Small intestine (tissue), 7 donors: ENCODE measurements at regions not wholly inside any gene's neighbourhood (a gene's known extent, or its start where the extent isn't known, plus 50 kb on each side); places are given as distances from the start of the nearest gene placed in this dataset.

Experiments used
- DNase-seq, 2 donors: peaks; one replicate each; pipeline versions ENCODE4 v3.0.0 to v3.0.0-alpha.2; 2013
- FAIRE-seq: peaks from 2 replicates; lab custom pipeline; 2012; peaks lifted over from hg19 to GRCh38; lab: Jason Lieb, UNC
- H3K27ac ChIP-seq, 3 donors: one replicate each; pipeline ENCODE4 v1.5.1; 2013; ENCODE audit warnings: low read length in 2 of 3, mild to moderate bottlenecking in 2 of 3, control low read depth in 1 of 3, inconsistent platforms in 1 of 3, low read depth in 1 of 3, moderate library complexity in 1 of 3
- H3K27me3 ChIP-seq, 3 donors: one replicate each; pipeline ENCODE4 v1.6.1; 2013; ENCODE audit warnings: low read length in 3 of 3, inconsistent platforms in 1 of 3; ENCODE audit not compliant: control insufficient read depth in 3 of 3, insufficient read depth in 3 of 3
- H3K36me3 ChIP-seq, 3 donors: one replicate each; pipeline ENCODE4 v1.6.1; 2013; ENCODE audit warnings: low read length in 3 of 3, inconsistent platforms in 1 of 3, low read depth in 1 of 3, mild to moderate bottlenecking in 1 of 3, moderate library complexity in 1 of 3; ENCODE audit not compliant: control insufficient read depth in 3 of 3, insufficient read depth in 2 of 3
- H3K4me1 ChIP-seq, 3 donors: one replicate each; pipeline ENCODE4 v1.6.1; 2013; ENCODE audit warnings: low read length in 2 of 3, inconsistent platforms in 1 of 3, low read depth in 1 of 3, mild to moderate bottlenecking in 1 of 3, moderate library complexity in 1 of 3; ENCODE audit not compliant: control insufficient read depth in 3 of 3, insufficient read depth in 2 of 3
- H3K4me3 ChIP-seq, 3 donors: one replicate each; pipeline ENCODE4 v1.5.1; 2013; ENCODE audit warnings: low read length in 3 of 3, control low read depth in 1 of 3, inconsistent platforms in 1 of 3, low read depth in 1 of 3, mild to moderate bottlenecking in 1 of 3, moderate library complexity in 1 of 3
- H3K9me3 ChIP-seq, 2 donors: one replicate each; pipeline ENCODE4 v1.6.1; 2013; ENCODE audit warnings: low read depth in 1 of 2, low read length in 1 of 2; ENCODE audit not compliant: control insufficient read depth in 2 of 2, insufficient read depth in 1 of 2
- WGBS, 3 donors: extraction: QIAGEN DNeasy Blood & Tissue Kit; methylation state at CpG; one replicate each; pipeline ENCODE4 v1.1.7; 2013; 5-methylcytosine and 5-hydroxymethylcytosine counted together
- donor health status: healthy with polysubstance abuse.
- donor health status: control.
- donor health status: control.
- donor health status: Bipolar disorder and iron deficiency.
- donor health status: healthy.

DNA sequence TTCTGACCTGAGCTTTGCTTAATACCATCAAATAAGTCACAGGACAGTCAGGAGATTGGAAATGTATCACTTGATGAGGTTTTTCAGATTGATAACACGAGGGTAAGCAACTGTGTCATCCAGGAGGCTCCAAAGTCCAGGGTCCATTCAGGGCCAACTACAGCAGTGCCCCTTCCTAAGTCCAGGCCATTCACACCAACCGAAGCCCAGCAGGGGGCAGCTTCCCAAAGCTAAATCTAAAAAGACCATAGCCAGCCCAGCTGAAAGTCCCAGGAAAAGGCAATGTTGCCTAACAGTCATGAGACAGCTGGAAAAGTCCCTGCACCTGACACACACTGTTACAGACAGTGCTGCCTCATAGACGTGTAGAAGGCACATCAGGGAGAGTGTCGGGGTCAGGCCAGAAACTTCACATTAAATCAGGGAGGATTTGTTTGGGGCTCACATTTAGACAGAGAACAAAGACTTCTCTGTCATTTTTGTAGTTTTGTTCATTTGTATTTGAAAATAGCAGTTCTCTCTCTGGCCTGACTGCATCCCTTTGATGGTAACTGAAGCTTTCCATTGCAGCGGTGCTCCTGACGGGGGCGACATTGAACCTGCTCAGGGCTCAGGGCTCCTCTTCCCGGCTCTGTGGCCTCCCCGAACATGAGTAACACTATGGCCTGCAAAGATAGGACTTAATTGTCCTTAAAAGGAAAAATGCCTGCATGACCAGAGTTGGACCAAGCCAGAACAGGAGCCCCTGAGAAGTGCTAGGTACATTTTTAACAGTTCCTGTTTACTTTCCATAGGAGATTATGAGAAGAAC lies 200.4 kb downstream of the NRIP1 start:
- WGBS, 3 donors = 16 to 40% (median 16%) methylated on average over 9 of the region's 9 CpGs
- FAIRE-seq = no peak
- peak overlapping the region; percentile 15 to 84 (median 56) for H3K27ac ChIP-seq

DNA sequence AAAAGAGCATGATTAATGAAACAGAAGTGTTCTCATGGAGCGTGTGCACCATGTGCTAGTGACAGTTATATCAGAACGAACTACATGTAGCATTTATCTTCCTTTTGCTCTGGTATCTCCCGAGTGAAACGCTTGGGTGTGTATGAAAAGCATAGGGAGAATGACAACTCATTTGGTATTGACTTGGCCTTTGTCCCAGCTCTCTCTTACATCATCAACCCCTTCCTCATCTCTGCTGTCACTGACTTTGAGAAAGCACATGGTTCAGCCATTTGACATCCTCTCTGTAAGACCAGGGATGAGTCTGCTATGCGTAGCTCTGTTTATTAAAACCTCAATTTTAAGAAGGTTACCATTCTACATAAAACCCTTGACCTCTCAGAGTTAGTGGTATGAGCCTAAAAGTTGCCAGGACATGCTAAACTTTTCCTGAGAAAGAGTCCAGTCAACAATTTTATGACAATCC lies 201.0 kb downstream of the NRIP1 start:
- DNase-seq = peak; percentile 45 to 83
- H3K36me3 ChIP-seq = no peaks in the 10 kb centered on the region
- H3K9me3 ChIP-seq = peaks cover 0 to 7% of the 10 kb centered on the region in 2 donors
- H3K27me3 ChIP-seq = no peaks in the 10 kb centered on the region
- peak overlapping the region in 1 of 3 donors; percentile 84 for H3K27ac ChIP-seq
- no peak for FAIRE-seq
- peaks cover 0 to 13% (median 0%) of the 10 kb centered on the region in 3 donors for H3K4me1 ChIP-seq
- no peak overlapping the region for H3K4me3 ChIP-seq
- 68 to 74% (median 69%) methylated on average over 5 of the region's 5 CpGs for WGBS, 3 donors

More for the DNA sequence above, 200.4 kb downstream of the NRIP1 start:
- Histone ChIP-seq H3K4me1 (peaks cover 0 to 13% (median 0%) of the 10 kb centered on the region in 3 donors), H3K4me3 (no peak overlapping the region), H3K27me3 (no peaks in the 10 kb centered on the region), H3K36me3 (no peaks in the 10 kb centered on the region), H3K9me3 (peaks cover 0 to 7% of the 10 kb centered on the region in 2 donors)
- peak; percentile 86 to 95 for DNase-seq

DNA sequence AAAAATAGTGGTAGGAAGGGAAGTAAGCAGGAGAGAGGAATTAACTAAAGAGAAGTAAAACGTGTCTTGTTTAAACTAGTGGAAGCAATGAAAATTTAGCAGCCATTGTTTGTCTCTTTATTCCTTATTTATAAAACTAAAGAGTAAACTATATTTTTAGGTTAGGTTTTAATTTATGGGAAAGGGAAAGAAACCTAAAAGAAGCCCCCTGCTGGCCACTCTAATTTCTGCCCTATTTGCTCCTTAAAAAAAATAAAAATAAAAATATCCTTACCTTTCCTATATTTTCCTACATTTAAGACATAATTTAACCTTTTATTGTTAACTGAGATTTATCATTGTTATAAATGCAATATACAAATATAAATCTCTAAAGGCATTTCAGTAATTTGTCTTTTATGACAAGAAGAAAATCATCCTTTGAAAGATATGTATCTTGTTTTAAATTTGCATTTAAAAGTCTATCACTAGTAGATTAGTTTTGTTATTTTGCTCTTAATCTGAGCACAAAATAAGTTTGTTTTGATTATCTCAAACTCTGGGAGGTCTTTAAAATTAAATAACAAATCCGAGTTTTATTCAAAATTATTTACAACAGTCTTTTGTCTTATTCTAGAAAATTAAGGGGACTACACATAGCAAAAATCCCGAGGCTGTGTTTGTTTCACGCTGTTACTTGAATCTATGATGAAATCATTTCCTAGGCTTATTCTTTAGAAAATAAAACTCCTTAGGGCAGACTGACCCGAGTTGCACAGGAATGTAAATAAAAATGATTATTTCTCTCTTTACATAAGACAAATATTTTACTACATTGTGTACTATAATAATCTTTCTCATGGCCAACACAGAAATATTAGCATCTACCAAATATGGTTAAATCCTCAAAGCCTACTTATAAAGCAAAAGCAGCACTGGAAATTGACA lies 201.7 kb downstream of the NRIP1 start:
- 50 to 64% (median 59%) methylated on average over 5 of the region's 5 CpGs for WGBS, 3 donors
- Histone ChIP-seq H3K9me3 (peaks cover 0 to 7% of the 10 kb centered on the region in 2 donors), H3K4me1 (peaks cover 0 to 13% (median 0%) of the 10 kb centered on the region in 3 donors), H3K27me3 (no peaks in the 10 kb centered on the region), H3K36me3 (no peaks in the 10 kb centered on the region), H3K27ac (peak overlapping the region in 1 of 3 donors; percentile 84), H3K4me3 (no peak overlapping the region)
- no peak for DNase-seq
- no peak for FAIRE-seq

DNA sequence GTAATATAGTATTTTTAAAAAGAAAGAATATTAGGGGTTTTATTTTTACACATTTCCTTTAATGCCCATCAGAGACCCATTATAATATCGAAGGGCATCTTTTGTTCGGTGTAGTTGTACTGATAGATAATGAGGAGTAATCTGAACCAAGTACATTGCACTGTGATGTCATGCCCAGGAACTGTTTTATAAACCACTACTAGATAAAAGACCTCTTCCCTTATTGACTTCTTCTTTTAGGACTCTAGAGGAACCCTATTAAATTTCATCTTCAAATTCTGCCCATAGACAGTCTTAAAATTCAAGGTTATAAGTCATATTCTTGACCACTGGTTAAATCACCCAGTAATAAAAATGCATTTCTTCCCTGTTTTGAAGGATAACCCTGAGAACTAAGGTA lies 206.5 kb downstream of the NRIP1 start:
- H3K9me3 ChIP-seq = peaks cover 0 to 11% of the 10 kb centered on the region in 2 donors
- 82 to 92% (median 85%) methylated on average over 2 of the region's 2 CpGs for WGBS, 3 donors

DNA sequence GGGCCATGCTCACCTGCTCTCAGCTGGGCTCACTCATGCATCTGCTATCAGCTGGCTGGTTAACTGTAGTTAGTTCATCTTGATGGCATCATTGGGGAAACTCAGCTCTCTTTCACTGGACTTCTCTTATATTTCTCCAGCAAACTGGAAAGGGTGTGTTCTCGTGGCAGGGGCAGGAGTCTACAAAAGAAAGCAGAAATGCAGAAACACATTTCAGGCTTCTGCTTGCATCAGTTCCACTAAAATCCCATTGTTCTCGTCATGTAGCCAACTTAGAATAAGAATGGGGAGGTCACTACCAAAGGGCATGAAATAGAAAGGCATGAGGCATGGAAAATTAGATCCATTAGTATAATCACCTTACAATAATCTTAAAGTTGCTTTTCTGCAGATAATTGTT lies 207.3 kb downstream of the NRIP1 start:
- Histone ChIP-seq H3K27me3 (no peaks in the 10 kb centered on the region), H3K4me3 (no peak overlapping the region), H3K4me1 (no peaks in the 10 kb centered on the region), H3K36me3 (no peaks in the 10 kb centered on the region), H3K27ac (no peak overlapping the region), H3K9me3 (peaks cover 0 to 11% of the 10 kb centered on the region in 2 donors)
- WGBS, 3 donors = 79 to 90% (median 88%) methylated on average over 2 of the region's 2 CpGs
- no peak for DNase-seq
- no peak for FAIRE-seq

More for the DNA sequence above, 206.5 kb downstream of the NRIP1 start:
- H3K4me3 ChIP-seq = no peak overlapping the region
- DNase-seq (no peak), FAIRE-seq (no peak)
- no peak overlapping the region for H3K27ac ChIP-seq
- no peaks in the 10 kb centered on the region for H3K36me3 ChIP-seq
- no peaks in the 10 kb centered on the region for H3K27me3 ChIP-seq
- peaks cover 0 to 2% (median 0%) of the 10 kb centered on the region in 3 donors for H3K4me1 ChIP-seq

DNA sequence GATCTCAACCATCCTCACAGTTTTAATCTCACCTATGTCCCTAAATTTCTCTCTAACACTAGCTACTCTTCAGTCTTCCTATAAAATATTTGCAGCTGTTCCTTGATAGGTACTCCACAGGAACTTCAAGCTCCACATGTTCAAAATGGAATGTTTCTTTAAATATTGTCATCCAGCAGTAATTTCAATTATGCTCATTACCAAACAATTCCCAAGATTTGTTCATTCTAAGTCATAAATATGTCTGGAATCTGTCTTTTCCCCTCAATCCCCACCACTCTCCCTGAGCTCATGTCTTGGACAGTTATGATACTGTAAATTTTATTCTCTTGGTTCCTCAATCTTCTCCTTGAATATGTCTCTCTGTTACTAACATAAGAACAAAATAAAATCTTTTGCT lies 214.4 kb downstream of the NRIP1 start:
- Histone ChIP-seq H3K27me3 (no peaks in the 10 kb centered on the region), H3K4me3 (no peak overlapping the region), H3K36me3 (no peaks in the 10 kb centered on the region), H3K9me3 (peaks cover 0 to 13% of the 10 kb centered on the region in 2 donors), H3K27ac (no peak overlapping the region), H3K4me1 (no peaks in the 10 kb centered on the region)
- FAIRE-seq (no peak), DNase-seq (no peak)

DNA sequence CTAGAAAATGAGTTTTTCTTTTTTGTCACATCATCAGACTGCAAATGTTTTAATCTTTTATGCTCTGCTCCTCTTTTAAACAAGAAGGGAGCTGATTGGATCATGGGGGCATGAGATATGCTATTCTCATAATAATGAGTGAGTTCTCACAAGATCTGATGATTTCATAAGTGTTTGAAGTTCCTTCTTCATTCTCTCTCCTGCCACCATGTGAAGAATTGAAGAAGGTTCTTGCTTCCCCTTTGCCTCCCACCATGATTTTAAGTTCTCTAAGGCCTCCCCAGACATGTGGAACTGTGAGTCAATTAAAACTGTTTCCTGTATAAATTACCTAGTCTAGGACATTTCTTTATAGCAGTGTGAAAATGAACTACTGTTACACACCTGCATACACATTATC lies 218.2 kb downstream of the NRIP1 start:
- FAIRE-seq (no peak), DNase-seq (no peak)
- Histone ChIP-seq H3K27me3 (no peaks in the 10 kb centered on the region), H3K4me1 (no peaks in the 10 kb centered on the region), H3K27ac (no peak overlapping the region), H3K36me3 (no peaks in the 10 kb centered on the region), H3K9me3 (peaks cover 0 to 9% of the 10 kb centered on the region in 2 donors), H3K4me3 (no peak overlapping the region)

DNA sequence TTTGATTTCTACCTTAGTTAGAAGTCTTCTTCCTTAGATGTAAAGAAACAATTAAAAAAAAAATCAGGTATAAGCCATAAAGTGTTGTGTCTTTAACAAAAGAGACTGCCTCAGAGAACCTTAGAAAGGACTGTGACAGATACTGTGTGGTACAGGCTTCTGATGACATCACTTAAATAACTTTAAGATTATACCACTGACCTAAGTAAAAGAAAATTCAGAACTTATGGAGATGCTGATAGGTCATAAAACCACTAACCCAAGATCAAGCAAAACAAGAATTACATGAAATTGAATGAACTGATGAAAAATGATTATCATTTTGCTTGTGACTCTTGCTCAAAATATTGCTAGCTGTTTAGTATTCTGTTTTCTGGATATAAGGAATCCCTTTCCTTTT lies 220.8 kb downstream of the NRIP1 start:
- Histone ChIP-seq H3K27me3 (no peaks in the 10 kb centered on the region), H3K4me3 (no peak overlapping the region), H3K36me3 (no peaks in the 10 kb centered on the region), H3K9me3 (peaks cover 0 to 9% of the 10 kb centered on the region in 2 donors), H3K27ac (no peak overlapping the region), H3K4me1 (no peaks in the 10 kb centered on the region)
- DNase-seq = no peak
- no peak for FAIRE-seq
